ENCODE measurements at regions not wholly inside any gene's neighbourhood (a gene's known extent, or its start where the extent isn't known, plus 50 kb on each side); places are given as distances from the start of the nearest gene placed in this dataset.
"Not testable (repeated sequence)": the region's sequence is repeated elsewhere in the genome, so short reads cannot be mapped to it uniquely, and the experiment has no call there.

- no peaks in the 10 kb centered on the region for H3K9me2 ChIP-seq (ENCODE audit: insufficient read depth, low read length)
- no peaks in the 10 kb centered on the region for H3K9me3 ChIP-seq (ENCODE audit: low read length)
- H3K27me3 ChIP-seq (ENCODE audit: insufficient read depth, low read depth, low read length): no peaks in the 10 kb centered on the region
- H2AFZ ChIP-seq (ENCODE audit: low read depth, low read length): no peak overlapping the region
- no peaks in the 10 kb centered on the region for H3K79me2 ChIP-seq (replicated peaks; ENCODE audit: insufficient read depth, low read length)
- no peaks in the 10 kb centered on the region for H3F3A ChIP-seq (ENCODE audit: insufficient read depth, low read length, poor library complexity, severe bottlenecking)
- H3K9ac ChIP-seq (ENCODE audit: low read length): no peak overlapping the region
- H3K4me3 ChIP-seq (ENCODE audit: low read length): no peak overlapping the region
- H3K4me2 ChIP-seq (ENCODE audit: low read length): no peak overlapping the region
- no peak overlapping the region for H3K27ac ChIP-seq (ENCODE audit: low read length)
- no peaks in the 10 kb centered on the region for H3K36me3 ChIP-seq (ENCODE audit: insufficient read depth, low read length)
- H4K20me1 ChIP-seq (ENCODE audit: insufficient read depth): no peaks in the 10 kb centered on the region
- TF ChIP-seq REST (IDR thresholded peaks at IDR 0.05; ENCODE audit: borderline replicate concordance): no peak
- TF ChIP-seq EP300 (conservative IDR thresholded peaks at IDR 0.05; ENCODE audit: poor library complexity, severe bottlenecking): no peak
- no peak for TF ChIP-seq TAF1 (IDR thresholded peaks at IDR 0.05; ENCODE audit: low read depth)
- TF ChIP-seq POLR2AphosphoS5 (IDR thresholded peaks at IDR 0.05): no peak
- no peak for TF ChIP-seq EZH2 (IDR thresholded peaks at IDR 0.05; ENCODE audit: borderline replicate concordance, insufficient read depth, low read length, poor library complexity, severe bottlenecking)
- TF ChIP-seq CTCF (IDR thresholded peaks at IDR 0.05; ENCODE audit: poor library complexity, severe bottlenecking): no peak
- TF ChIP-seq MXI1 (conservative IDR thresholded peaks at IDR 0.05; ENCODE audit: poor library complexity, severe bottlenecking): no peak
- no peak for TF ChIP-seq RAD21 (conservative IDR thresholded peaks at IDR 0.05)
- no peak for TF ChIP-seq SMC3 (conservative IDR thresholded peaks at IDR 0.05; ENCODE audit: poor library complexity)
These were observed 288.3 kb upstream of the ZNF337 start for GRCh38 chr20:25984933-25985332.

GRCh38 chr20:25982701-25983100, 286.0 kb upstream of the ZNF337 start:
- not testable (repeated sequence) for H3K4me3 ChIP-seq (ENCODE audit: low read length); H3F3A ChIP-seq (ENCODE audit: insufficient read depth, low read length, poor library complexity, severe bottlenecking); H3K36me3 ChIP-seq (ENCODE audit: insufficient read depth, low read length); H3K9me2 ChIP-seq (ENCODE audit: insufficient read depth, low read length); H3K4me2 ChIP-seq (ENCODE audit: low read length); H3K79me2 ChIP-seq (replicated peaks; ENCODE audit: insufficient read depth, low read length); H4K20me1 ChIP-seq (ENCODE audit: insufficient read depth); H2AFZ ChIP-seq (ENCODE audit: low read depth, low read length); H3K9ac ChIP-seq (ENCODE audit: low read length); H3K27me3 ChIP-seq (ENCODE audit: insufficient read depth, low read depth, low read length); H3K27ac ChIP-seq (ENCODE audit: low read length); H3K9me3 ChIP-seq (ENCODE audit: low read length)

- H3K9ac ChIP-seq (ENCODE audit: low read length); H3K9me3 ChIP-seq (ENCODE audit: low read length); H2AFZ ChIP-seq (ENCODE audit: low read depth, low read length); H3K4me3 ChIP-seq (ENCODE audit: low read length); H3K36me3 ChIP-seq (ENCODE audit: insufficient read depth, low read length); H3K27me3 ChIP-seq (ENCODE audit: insufficient read depth, low read depth, low read length); H3K79me2 ChIP-seq (replicated peaks; ENCODE audit: insufficient read depth, low read length); H3F3A ChIP-seq (ENCODE audit: insufficient read depth, low read length, poor library complexity, severe bottlenecking); H3K27ac ChIP-seq (ENCODE audit: low read length); H3K4me2 ChIP-seq (ENCODE audit: low read length); H3K9me2 ChIP-seq (ENCODE audit: insufficient read depth, low read length); H4K20me1 ChIP-seq (ENCODE audit: insufficient read depth): not testable (repeated sequence)
These were observed 282.0 kb upstream of the ZNF337 start for GRCh38 chr20:25978450-25979190.

- H3K79me2 ChIP-seq (replicated peaks; ENCODE audit: insufficient read depth, low read length); H4K20me1 ChIP-seq (ENCODE audit: insufficient read depth); H3K9ac ChIP-seq (ENCODE audit: low read length); H3K9me2 ChIP-seq (ENCODE audit: insufficient read depth, low read length); H3K36me3 ChIP-seq (ENCODE audit: insufficient read depth, low read length); H3K4me2 ChIP-seq (ENCODE audit: low read length); H2AFZ ChIP-seq (ENCODE audit: low read depth, low read length); H3F3A ChIP-seq (ENCODE audit: insufficient read depth, low read length, poor library complexity, severe bottlenecking); H3K27me3 ChIP-seq (ENCODE audit: insufficient read depth, low read depth, low read length); H3K4me3 ChIP-seq (ENCODE audit: low read length); H3K27ac ChIP-seq (ENCODE audit: low read length); H3K9me3 ChIP-seq (ENCODE audit: low read length): not testable (repeated sequence)
These were observed 279.2 kb upstream of the ZNF337 start for GRCh38 chr20:25975816-25976215.

GRCh38 chr20:25965203-25965602, 268.6 kb upstream of the ZNF337 start:
- H3K4me3 ChIP-seq (ENCODE audit: low read length); H3K9ac ChIP-seq (ENCODE audit: low read length); H3K9me3 ChIP-seq (ENCODE audit: low read length); H3K27me3 ChIP-seq (ENCODE audit: insufficient read depth, low read depth, low read length); H3K79me2 ChIP-seq (replicated peaks; ENCODE audit: insufficient read depth, low read length); H3K27ac ChIP-seq (ENCODE audit: low read length); H3K36me3 ChIP-seq (ENCODE audit: insufficient read depth, low read length); H3K9me2 ChIP-seq (ENCODE audit: insufficient read depth, low read length); H3K4me2 ChIP-seq (ENCODE audit: low read length); H2AFZ ChIP-seq (ENCODE audit: low read depth, low read length); H3F3A ChIP-seq (ENCODE audit: insufficient read depth, low read length, poor library complexity, severe bottlenecking); H4K20me1 ChIP-seq (ENCODE audit: insufficient read depth): not testable (repeated sequence)
